Vagina (tissue), 2 donors: ENCODE measurements at regions not wholly inside any gene's neighbourhood (a gene's known extent, or its start where the extent isn't known, plus 50 kb on each side); places are given as distances from the start of the nearest gene placed in this dataset.

ENCODE experiments used
- CTCF ChIP-seq, 3 experiments: fragments of 450-650 bp in 2 of 3; fragments of 200-600 bp in 1 of 3; sonication (generic) in 1 of 3; IDR thresholded peaks; one replicate each; pipeline ENCODE4 v1.5.1; 2017 to 2019; ENCODE audit warnings: antibody characterized with exemption in 3 of 3, mild to moderate bottlenecking in 2 of 3, moderate library complexity in 2 of 3
- POLR2A ChIP-seq, 2 donors: fragments of 450-650 bp; IDR thresholded peaks; one replicate each; pipeline ENCODE4 v1.6.1; 2017; ENCODE audit warnings: antibody characterized with exemption in 2 of 2, mild to moderate bottlenecking in 2 of 2, moderate library complexity in 2 of 2
- POLR2AphosphoS5 ChIP-seq, 2 donors: sonication (generic); formaldehyde crosslinking; IDR thresholded peaks; one replicate each; pipeline ENCODE4 v1.9.0; 2017; ENCODE audit warnings: antibody characterized with exemption in 2 of 2, mild to moderate bottlenecking in 2 of 2, low read depth in 1 of 2; ENCODE audit not compliant: insufficient read depth in 1 of 2

- no peak for TF ChIP-seq CTCF (IDR thresholded peaks at IDR 0.05)
- TF ChIP-seq POLR2AphosphoS5 (IDR thresholded peaks at IDR 0.05; ENCODE audit: insufficient read depth in 1 of 2, low read depth in 1 of 2) = no peak
- TF ChIP-seq POLR2A (IDR thresholded peaks at IDR 0.05) = no peak
These were observed 1146.7 kb downstream of the TYW1 start for GRCh38 chr7:68143345-68143744.
